ENCODE measurements at regions not wholly inside any gene's neighbourhood (a gene's known extent, or its start where the extent isn't known, plus 50 kb on each side); places are given as distances from the start of the nearest gene placed in this dataset.

GRCh38 chr20:50433001-50433761 is 77.0 kb upstream of the PTPN1 start:
- ATAC-seq (no peak), DNase-seq (no peak)
- ChIA-PET CTCF (no interaction called here), POLR2A (ENCODE audit: unreplicated experiment) (no interaction called here)
- H3K4me2 ChIP-seq (ENCODE audit: low read length) = no peak overlapping the region
- TF ChIP-seq EZH2 (IDR thresholded peaks at IDR 0.05; ENCODE audit: low read length, unreplicated experiment) = no peak
- H3K36me3 ChIP-seq (ENCODE audit: low read depth, low read length) = no peaks in the 10 kb centered on the region
- H3K9ac ChIP-seq (ENCODE audit: low read length) = no peak overlapping the region
- H3K27ac ChIP-seq (ENCODE audit: low read length) = no peak overlapping the region
- intact Hi-C loops (cut with micrococcal nuclease) = no loop called here
- H3K4me3 ChIP-seq (ENCODE audit: low read length) = no peak overlapping the region
- H3K27me3 ChIP-seq (ENCODE audit: low read length) = no peaks in the 10 kb centered on the region
- no peaks in the 10 kb centered on the region for H3K9me2 ChIP-seq (replicated peaks; ENCODE audit: low read length)
- no TSS peak for BruUV-seq (replicated peaks)
- H3K79me2 ChIP-seq (ENCODE audit: low read length) = no peaks in the 10 kb centered on the region
- no peaks in the 10 kb centered on the region for H3K9me3 ChIP-seq (ENCODE audit: low read length)
- H3K4me1 ChIP-seq (ENCODE audit: insufficient read depth, low read length) = peaks cover 11% of the 10 kb centered on the region
- peaks cover 4% of the 10 kb centered on the region for H3F3A ChIP-seq (ENCODE audit: low read length, unreplicated experiment)
- H4K20me1 ChIP-seq (ENCODE audit: low read length) = no peaks in the 10 kb centered on the region
- no peak overlapping the region for H2AFZ ChIP-seq (ENCODE audit: low read length)

GRCh38 chr20:50434321-50434652 is 75.9 kb upstream of the PTPN1 start:
- ATAC-seq (no peak), DNase-seq (no peak)
- Histone ChIP-seq H3K79me2 (ENCODE audit: low read length) (no peaks in the 10 kb centered on the region), H2AFZ (ENCODE audit: low read length) (no peak overlapping the region), H3K4me1 (ENCODE audit: insufficient read depth, low read length) (peaks cover 20% of the 10 kb centered on the region), H3K4me2 (ENCODE audit: low read length) (peak overlapping the region; percentile 6; the same call in 1 of the 2 replicates), H3K36me3 (ENCODE audit: low read depth, low read length) (no peaks in the 10 kb centered on the region), H3K9me2 (replicated peaks; ENCODE audit: low read length) (no peaks in the 10 kb centered on the region), H3K27me3 (ENCODE audit: low read length) (no peaks in the 10 kb centered on the region), H3K4me3 (ENCODE audit: low read length) (no peak overlapping the region), H3F3A (ENCODE audit: low read length, unreplicated experiment) (peaks cover 5% of the 10 kb centered on the region), H3K9me3 (ENCODE audit: low read length) (no peaks in the 10 kb centered on the region), H3K27ac (ENCODE audit: low read length) (peak overlapping the region; percentile 68), H4K20me1 (ENCODE audit: low read length) (no peaks in the 10 kb centered on the region), H3K9ac (ENCODE audit: low read length) (0 out of 2 replicates have a peak overlapping the region, but pooled peaks have one; percentile 5)
- POLR2A ChIA-PET (ENCODE audit: unreplicated experiment) = no interaction called here
- TF ChIP-seq EZH2 (IDR thresholded peaks at IDR 0.05; ENCODE audit: low read length, unreplicated experiment) (no peak), EZH2phosphoT487 (IDR thresholded peaks at IDR 0.05; ENCODE audit: borderline replicate concordance, low read length) (no peak), CTCF (conservative IDR thresholded peaks at IDR 0.05; ENCODE audit: low read depth, low read length) (no peak)
- intact Hi-C loops (cut with micrococcal nuclease) = no loop called here
- CTCF ChIA-PET = no interaction called here
- BruUV-seq (replicated peaks) = no TSS peak

- POLR2A ChIA-PET (ENCODE audit: unreplicated experiment) = no interaction called here
- H3K27me3 ChIP-seq (ENCODE audit: low read length) = no peaks in the 10 kb centered on the region
- H2AFZ ChIP-seq (ENCODE audit: low read length) = no peak overlapping the region
- no TSS peak for BruUV-seq (replicated peaks)
- peaks cover 10% of the 10 kb centered on the region for H3F3A ChIP-seq (ENCODE audit: low read length, unreplicated experiment)
- no peak overlapping the region for H3K4me3 ChIP-seq (ENCODE audit: low read length)
- peak overlapping the region; percentile 68 for H3K27ac ChIP-seq (ENCODE audit: low read length)
- TF ChIP-seq EZH2 (IDR thresholded peaks at IDR 0.05; ENCODE audit: low read length, unreplicated experiment) (no peak), EZH2phosphoT487 (IDR thresholded peaks at IDR 0.05; ENCODE audit: borderline replicate concordance, low read length) (no peak), CTCF (conservative IDR thresholded peaks at IDR 0.05; ENCODE audit: low read depth, low read length) (no peak)
- H3K4me2 ChIP-seq (ENCODE audit: low read length) = peak overlapping the region; percentile 6; the same call in 1 of the 2 replicates
- H4K20me1 ChIP-seq (ENCODE audit: low read length) = no peaks in the 10 kb centered on the region
- ATAC-seq (no peak), DNase-seq (peak; percentile 91)
- 0 out of 2 replicates have a peak overlapping the region, but pooled peaks have one; percentile 5 for H3K9ac ChIP-seq (ENCODE audit: low read length)
- intact Hi-C loops (cut with micrococcal nuclease) = no loop called here
- peaks cover 26% of the 10 kb centered on the region for H3K4me1 ChIP-seq (ENCODE audit: insufficient read depth, low read length)
- H3K79me2 ChIP-seq (ENCODE audit: low read length) = no peaks in the 10 kb centered on the region
- no peaks in the 10 kb centered on the region for H3K9me3 ChIP-seq (ENCODE audit: low read length)
- no peaks in the 10 kb centered on the region for H3K9me2 ChIP-seq (replicated peaks; ENCODE audit: low read length)
- H3K36me3 ChIP-seq (ENCODE audit: low read depth, low read length) = no peaks in the 10 kb centered on the region
- CTCF ChIA-PET = no interaction called here
Observed at GRCh38 chr20:50434653-50435396, 75.4 kb upstream of the PTPN1 start.
